Left ventricle myocardium inferior (tissue), 1 donor: ENCODE measurements at regions not wholly inside any gene's neighbourhood (a gene's known extent, or its start where the extent isn't known, plus 50 kb on each side); places are given as distances from the start of the nearest gene placed in this dataset.
A peak's percentile ranks its signal among the peaks of the same experiment; 100 is the strongest.
"Not testable (repeated sequence)": the region's sequence is repeated elsewhere in the genome, so short reads cannot be mapped to it uniquely, and the experiment has no call there.

Experiments used
- DNase-seq: peaks from one replicate; pipeline ENCODE4 v3.0.0-alpha.2; 2020
- H3K27ac ChIP-seq: fragments of 200-600 bp; replicated peaks from 2 replicates; pipeline ENCODE4 v1.8.0; 2021
- H3K27me3 ChIP-seq: fragments of 200-600 bp; 2 replicates; pipeline ENCODE4 v1.8.0; 2021; ENCODE audit warnings: low read depth
- H3K36me3 ChIP-seq: fragments of 200-600 bp; 2 replicates; pipeline ENCODE4 v1.8.0; 2021
- H3K4me1 ChIP-seq: fragments of 200-600 bp; 2 replicates; pipeline ENCODE4 v1.8.0; 2021
- H3K4me3 ChIP-seq: fragments of 200-600 bp; 2 replicates; pipeline ENCODE4 v1.8.0; 2021; ENCODE audit warnings: mild to moderate bottlenecking, moderate library complexity
- H3K9me3 ChIP-seq: fragments of 200-600 bp; replicated peaks from 2 replicates; pipeline ENCODE4 v1.8.0; 2021
- intact Hi-C: fragments of 100-400 bp; cut with micrococcal nuclease; formaldehyde crosslinking; loops from one replicate; pipeline ENCODE4 v1.11.0; 2022
- TF ChIP-seq, protein P1 (sequence below): fragments of 200-600 bp; IDR thresholded peaks from 2 replicates; pipeline ENCODE4 v1.8.0; 2021; ENCODE audit warnings: antibody characterized with exemption, mild to moderate bottlenecking, borderline replicate concordance
- donor health status: DM: no; HTN: yes; CAD: no; lungs with severe emphysema.

DNA sequence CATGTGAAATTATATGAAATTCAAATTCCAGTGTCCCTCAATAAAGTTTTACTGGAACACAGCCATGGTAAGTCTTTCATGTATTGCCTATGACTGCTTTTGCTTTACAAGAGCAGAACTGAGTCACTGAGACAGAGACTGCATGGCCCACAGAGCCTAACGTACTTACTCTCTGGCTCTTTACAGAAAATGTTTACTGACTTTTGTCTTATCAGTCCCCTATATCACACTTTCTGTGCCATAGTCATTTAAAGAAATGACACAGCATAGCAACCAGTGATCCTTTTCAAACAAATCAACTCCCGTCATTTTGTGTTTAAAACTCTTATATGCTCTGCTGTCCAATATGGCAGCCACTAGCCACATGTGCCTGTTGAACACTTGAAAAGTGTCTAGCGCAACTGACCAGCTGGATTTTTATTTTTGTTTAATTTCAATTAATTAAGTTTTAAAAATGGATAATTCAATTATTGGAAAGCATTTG lies 129.7 kb upstream of the CDIN1 start:
- intact Hi-C loops, result no loop called here
- H3K27me3 ChIP-seq, result no peaks in the 10 kb centered on the region

DNA sequence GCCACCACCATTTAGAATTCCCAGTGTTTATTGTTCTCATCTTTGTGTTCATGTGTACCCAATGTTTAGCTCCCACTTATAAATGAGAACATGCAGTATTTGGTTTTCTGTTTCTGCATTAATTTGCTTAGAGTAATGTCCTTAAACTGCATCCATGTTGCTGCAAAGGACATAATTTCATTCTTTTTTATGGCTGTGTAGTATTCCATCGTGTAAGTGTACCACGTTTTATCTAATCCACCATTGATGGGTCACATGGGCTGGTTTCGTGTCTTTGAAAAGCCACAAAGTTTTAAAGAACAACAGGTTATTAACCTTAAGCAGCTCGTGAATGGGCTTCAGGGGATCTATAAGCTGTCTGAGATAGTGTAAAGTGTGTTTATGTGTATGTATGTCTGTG lies 125.2 kb upstream of the CDIN1 start:
- H3K9me3 ChIP-seq, H3K27ac ChIP-seq, H3K36me3 ChIP-seq, DNase-seq, H3K4me1 ChIP-seq, H3K4me3 ChIP-seq, H3K27me3 ChIP-seq, intact Hi-C loops: not testable (repeated sequence)

More for the DNA sequence above, 129.7 kb upstream of the CDIN1 start:
- Histone ChIP-seq H3K36me3 (no peaks in the 10 kb centered on the region), H3K27ac (no peak overlapping the region), H3K4me3 (no peak overlapping the region), H3K9me3 (peaks cover 5% of the 10 kb centered on the region), H3K4me1 (peaks cover 8% of the 10 kb centered on the region)
- no peak for DNase-seq
- TF ChIP-seq, protein P1, sequence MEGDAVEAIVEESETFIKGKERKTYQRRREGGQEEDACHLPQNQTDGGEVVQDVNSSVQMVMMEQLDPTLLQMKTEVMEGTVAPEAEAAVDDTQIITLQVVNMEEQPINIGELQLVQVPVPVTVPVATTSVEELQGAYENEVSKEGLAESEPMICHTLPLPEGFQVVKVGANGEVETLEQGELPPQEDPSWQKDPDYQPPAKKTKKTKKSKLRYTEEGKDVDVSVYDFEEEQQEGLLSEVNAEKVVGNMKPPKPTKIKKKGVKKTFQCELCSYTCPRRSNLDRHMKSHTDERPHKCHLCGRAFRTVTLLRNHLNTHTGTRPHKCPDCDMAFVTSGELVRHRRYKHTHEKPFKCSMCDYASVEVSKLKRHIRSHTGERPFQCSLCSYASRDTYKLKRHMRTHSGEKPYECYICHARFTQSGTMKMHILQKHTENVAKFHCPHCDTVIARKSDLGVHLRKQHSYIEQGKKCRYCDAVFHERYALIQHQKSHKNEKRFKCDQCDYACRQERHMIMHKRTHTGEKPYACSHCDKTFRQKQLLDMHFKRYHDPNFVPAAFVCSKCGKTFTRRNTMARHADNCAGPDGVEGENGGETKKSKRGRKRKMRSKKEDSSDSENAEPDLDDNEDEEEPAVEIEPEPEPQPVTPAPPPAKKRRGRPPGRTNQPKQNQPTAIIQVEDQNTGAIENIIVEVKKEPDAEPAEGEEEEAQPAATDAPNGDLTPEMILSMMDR, result no peak

DNA sequence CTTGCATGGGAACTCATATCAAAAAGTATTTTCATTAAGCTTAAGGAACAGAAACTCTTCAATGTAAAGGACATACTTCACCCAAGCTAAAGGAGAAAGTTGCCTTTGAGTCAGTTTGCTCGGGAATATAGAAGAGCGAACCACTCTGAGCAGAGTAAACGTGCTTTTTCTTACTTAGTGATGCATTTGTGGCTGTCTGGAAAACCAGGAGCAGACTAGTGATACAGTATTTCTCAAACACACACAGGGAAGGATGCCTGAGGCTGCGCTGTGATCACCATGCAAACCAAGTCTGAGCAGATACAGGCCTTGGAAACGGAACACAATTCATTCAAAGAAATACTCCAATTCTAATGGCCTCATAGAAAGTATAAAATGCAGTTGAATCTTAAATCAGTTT lies 121.0 kb upstream of the CDIN1 start:
- intact Hi-C loops, result no loop called here
- DNase-seq, result no peak
- Histone ChIP-seq H3K27ac (no peak overlapping the region), H3K36me3 (no peaks in the 10 kb centered on the region), H3K4me3 (no peak overlapping the region), H3K9me3 (peaks cover 24% of the 10 kb centered on the region), H3K27me3 (no peaks in the 10 kb centered on the region), H3K4me1 (no peaks in the 10 kb centered on the region)
- TF ChIP-seq, protein P1, result no peak

DNA sequence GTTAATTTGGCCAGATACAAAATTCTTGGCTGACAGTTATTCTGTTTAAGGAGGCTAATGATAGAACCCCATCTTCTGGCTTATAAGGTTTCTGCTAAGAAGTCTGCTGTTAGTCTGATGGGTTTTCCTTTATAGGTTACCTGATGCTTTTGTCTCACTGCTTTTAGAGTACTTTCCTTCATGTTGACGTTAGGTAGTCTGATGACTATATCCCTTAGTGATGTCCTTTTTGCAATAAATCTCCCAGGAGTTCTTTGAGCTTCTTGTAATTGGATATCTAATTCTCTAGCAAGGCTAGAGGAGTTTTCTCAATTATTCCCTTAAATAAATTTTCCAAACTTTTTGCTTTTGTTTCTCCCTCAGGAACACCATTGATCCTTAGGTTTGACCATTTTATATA lies 114.1 kb upstream of the CDIN1 start:
- Histone ChIP-seq H3K27me3 (no peaks in the 10 kb centered on the region), H3K36me3 (no peaks in the 10 kb centered on the region), H3K9me3 (peaks cover 22% of the 10 kb centered on the region), H3K4me3 (no peak overlapping the region), H3K4me1 (no peaks in the 10 kb centered on the region), H3K27ac (no peak overlapping the region)
- DNase-seq, result no peak
- TF ChIP-seq, protein P1, result no peak
- intact Hi-C loops, result no loop called here

DNA sequence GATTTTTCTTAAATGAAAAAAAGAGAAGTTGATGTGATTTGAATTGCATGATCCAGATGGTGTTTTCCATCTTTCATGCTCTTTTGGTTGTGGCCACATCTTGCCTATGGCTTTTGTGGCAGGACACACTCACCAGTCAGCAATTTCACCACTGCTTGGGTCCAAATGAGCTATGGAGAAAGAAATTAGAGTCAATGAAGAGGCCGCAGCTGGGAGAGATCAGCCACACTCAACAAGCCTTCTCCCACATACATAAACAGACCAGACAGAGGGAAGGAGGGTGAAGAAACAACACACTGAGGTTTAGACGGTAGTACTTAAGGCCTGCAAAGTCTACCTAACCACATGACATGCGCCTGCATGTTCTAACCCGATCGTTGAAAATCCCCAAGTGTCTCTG lies 110.7 kb upstream of the CDIN1 start:
- H3K9me3 ChIP-seq, result no peaks in the 10 kb centered on the region
- no peaks in the 10 kb centered on the region for H3K4me1 ChIP-seq
- TF ChIP-seq, protein P1, result no peak
- no peaks in the 10 kb centered on the region for H3K36me3 ChIP-seq
- no peak overlapping the region for H3K4me3 ChIP-seq
- no peak overlapping the region for H3K27ac ChIP-seq
- peak; percentile 15 for DNase-seq
- intact Hi-C loops, result no loop called here
- no peaks in the 10 kb centered on the region for H3K27me3 ChIP-seq

DNA sequence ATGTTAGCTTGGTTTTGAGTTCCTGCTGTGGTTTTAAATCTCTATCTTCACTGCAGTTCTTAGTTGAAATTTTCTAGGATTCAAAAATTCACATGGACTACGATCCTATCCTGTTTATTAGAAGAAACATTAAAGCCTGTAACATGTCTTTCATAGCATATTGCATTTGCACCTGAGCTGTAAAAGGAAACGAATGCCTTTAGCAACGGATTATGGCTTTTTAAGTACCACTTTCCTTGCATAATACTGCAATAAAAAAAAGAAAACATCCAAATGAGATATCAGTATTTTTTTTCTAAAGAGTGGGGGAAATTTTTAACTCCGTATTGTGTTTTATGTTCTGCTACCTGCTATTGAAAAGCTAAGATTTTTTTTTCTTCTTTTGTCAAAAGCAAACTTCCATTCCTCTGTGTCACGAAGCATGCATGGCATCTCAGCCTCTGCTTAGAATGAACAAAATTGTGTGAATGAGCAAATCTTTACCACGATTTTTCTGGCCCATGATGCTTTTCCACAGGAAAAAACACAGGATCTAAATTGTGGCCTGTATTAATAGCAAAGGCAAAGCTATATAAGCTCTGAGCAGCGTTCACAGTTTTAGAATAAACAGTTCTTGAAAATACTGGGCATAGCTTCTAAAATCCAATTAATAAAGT lies 110.0 kb upstream of the CDIN1 start:
- no peak overlapping the region for H3K27ac ChIP-seq

More for the DNA sequence above, 110.0 kb upstream of the CDIN1 start:
- Histone ChIP-seq H3K9me3 (no peaks in the 10 kb centered on the region), H3K27me3 (no peaks in the 10 kb centered on the region), H3K36me3 (no peaks in the 10 kb centered on the region), H3K4me1 (no peaks in the 10 kb centered on the region), H3K4me3 (no peak overlapping the region)
- intact Hi-C loops, result no loop called here
- TF ChIP-seq, protein P1, result no peak
- DNase-seq, result no peak
